ENCODE measurements at regions not wholly inside any gene's neighbourhood (a gene's known extent, or its start where the extent isn't known, plus 50 kb on each side); places are given as distances from the start of the nearest gene placed in this dataset.

GRCh38 chr21:35458405-35458804 is 409.3 kb upstream of the RUNX1 start:
- Histone ChIP-seq H3K4me3 (ENCODE audit: low read depth, low read length, poor library complexity, severe bottlenecking) (no peak overlapping the region), H2AFZ (ENCODE audit: low read length) (no peak overlapping the region), H3K4me2 (ENCODE audit: low read length) (no peak overlapping the region), H3K36me3 (ENCODE audit: insufficient read depth, low read length) (no peaks in the 10 kb centered on the region), H3K9me3 (ENCODE audit: low read length) (no peaks in the 10 kb centered on the region), H3K4me1 (ENCODE audit: insufficient read depth, low read length, poor library complexity, severe bottlenecking) (no peaks in the 10 kb centered on the region), H3K79me2 (ENCODE audit: insufficient read depth, low read depth, low read length) (no peaks in the 10 kb centered on the region), H3K9me2 (ENCODE audit: insufficient read depth, low read length) (no peaks in the 10 kb centered on the region), H3K27ac (ENCODE audit: low read depth, low read length, poor library complexity, severe bottlenecking) (no peak overlapping the region), H4K20me1 (ENCODE audit: insufficient read depth, low read length) (no peaks in the 10 kb centered on the region)
- no peak for DNase-seq (ENCODE audit: low spot score)
- no TSS peak for BruUV-seq (replicated peaks)
- intact Hi-C loops (cut with micrococcal nuclease; ENCODE audit: unreplicated experiment) = no loop called here
- ChIA-PET CTCF (ENCODE audit: unreplicated experiment) (no interaction called here), POLR2A (interaction anchor here (1.2 kb wide), 1 partner anchor 9 kb away, joined by 3 read pairs; no protein-coding TSS in a partner anchor)
- TF ChIP-seq EZH2phosphoT487 (IDR thresholded peaks at IDR 0.05; ENCODE audit: borderline replicate concordance, low read depth, low read length) (no peak), CTCF (conservative IDR thresholded peaks at IDR 0.05; ENCODE audit: low read length) (no peak)

GRCh38 chr21:35457097-35457804 is 408.1 kb upstream of the RUNX1 start:
- CTCF ChIA-PET (ENCODE audit: unreplicated experiment) = no interaction called here
- DNase-seq (ENCODE audit: low spot score) = no peak

More at GRCh38 chr21:35457097-35457804, 408.1 kb upstream of the RUNX1 start:
- H3K4me2 ChIP-seq (ENCODE audit: low read length) = no peak overlapping the region
- no peak overlapping the region for H2AFZ ChIP-seq (ENCODE audit: low read length)
- H3K4me1 ChIP-seq (ENCODE audit: insufficient read depth, low read length, poor library complexity, severe bottlenecking) = no peaks in the 10 kb centered on the region
- no peak for TF ChIP-seq CTCF (conservative IDR thresholded peaks at IDR 0.05; ENCODE audit: low read length)
- no TSS peak for BruUV-seq (replicated peaks)
- no peaks in the 10 kb centered on the region for H3K9me2 ChIP-seq (ENCODE audit: insufficient read depth, low read length)
- no peak overlapping the region for H3K27ac ChIP-seq (ENCODE audit: low read depth, low read length, poor library complexity, severe bottlenecking)
- H3K4me3 ChIP-seq (ENCODE audit: low read depth, low read length, poor library complexity, severe bottlenecking) = no peak overlapping the region
- POLR2A ChIA-PET = interaction anchor here (1.2 kb wide), 1 partner anchor 8 kb away, joined by 3 read pairs; no protein-coding TSS in a partner anchor
- H3K9me3 ChIP-seq (ENCODE audit: low read length) = no peaks in the 10 kb centered on the region
- H3K79me2 ChIP-seq (ENCODE audit: insufficient read depth, low read depth, low read length) = no peaks in the 10 kb centered on the region
- no peaks in the 10 kb centered on the region for H4K20me1 ChIP-seq (ENCODE audit: insufficient read depth, low read length)
- no peaks in the 10 kb centered on the region for H3K36me3 ChIP-seq (ENCODE audit: insufficient read depth, low read length)
- intact Hi-C loops (cut with micrococcal nuclease; ENCODE audit: unreplicated experiment) = no loop called here

All from OCI-LY7 (cell line).